IMR-90 (cell line): ENCODE measurements at regions not wholly inside any gene's neighbourhood (a gene's known extent, or its start where the extent isn't known, plus 50 kb on each side); places are given as distances from the start of the nearest gene placed in this dataset.

Experiments used
- ATAC-seq: fragments of 200-7000 bp; cut with Tn5 transposase; 2 replicates; pipeline ENCODE4 v1.9.1; 2020; ENCODE audit warnings: low read depth, mild to moderate bottlenecking, moderate library complexity
- BruUV-seq: library from RNA; stranded (reverse); fragments of 400-500 nt; replicated peaks from 2 replicates; lab custom pipeline; 2021; lab: Mats Ljungman, UMichigan
- CTCF ChIA-PET: fragments of 300-600 bp; formaldehyde crosslinking; extraction: SDS; loops from one replicate; lab custom pipeline; 2021; ENCODE audit warnings: antibody characterized with exemption; lab: Yijun Ruan, JAX
- POLR2A ChIA-PET: fragments of 300-600 bp; sonication (Branson Sonifier 250); formaldehyde crosslinking; loops from one replicate; lab custom pipeline; 2022; ENCODE audit warnings: antibody characterized with exemption; ENCODE audit not compliant: unreplicated experiment; lab: Charles Lee
- DNase-seq: peaks from one replicate; pipeline ENCODE4 v3.0.0; 2013
- H2AFZ ChIP-seq: replicated peaks from 2 replicates; pipeline ENCODE3; 2013; ENCODE audit warnings: low read length, mild to moderate bottlenecking; ENCODE audit not compliant: poor library complexity
- H2AK5ac ChIP-seq: 2 replicates; pipeline ENCODE4 v1.6.1; 2013; ENCODE audit warnings: low read depth, low read length, inconsistent platforms
- H2AK9ac ChIP-seq: replicated peaks from 2 replicates; pipeline ENCODE3; 2013; ENCODE audit warnings: mild to moderate bottlenecking, low read depth, low read length, moderate library complexity; ENCODE audit not compliant: poor library complexity
- H2BK120ac ChIP-seq: 2 replicates; pipeline ENCODE4 v1.6.1; 2013; ENCODE audit warnings: low read depth, low read length, inconsistent platforms
- H2BK15ac ChIP-seq: 3 replicates; pipeline ENCODE4 v1.6.1; 2013; ENCODE audit warnings: low read depth, low read length, inconsistent platforms
- H2BK20ac ChIP-seq: 2 replicates; pipeline ENCODE4 v1.6.1; 2013; ENCODE audit warnings: low read depth, mild to moderate bottlenecking, inconsistent platforms, low read length, moderate library complexity
- H2BK5ac ChIP-seq: 2 replicates; pipeline ENCODE4 v1.6.1; 2013; ENCODE audit warnings: mild to moderate bottlenecking, low read depth, low read length, inconsistent platforms; ENCODE audit not compliant: poor library complexity, severe bottlenecking
- H3K14ac ChIP-seq: replicated peaks from 2 replicates; pipeline ENCODE4 v1.6.1; 2013; ENCODE audit warnings: low read depth, low read length, inconsistent platforms
- H3K18ac ChIP-seq: 2 replicates; pipeline ENCODE4 v1.6.1; 2013; ENCODE audit warnings: low read depth, low read length, control low read depth
- H3K23ac ChIP-seq: 2 replicates; pipeline ENCODE4 v1.6.1; 2013; ENCODE audit warnings: low read depth, low read length, inconsistent platforms
- H3K27ac ChIP-seq: 2 replicates; pipeline ENCODE4 v1.5.1; 2013; ENCODE audit warnings: mild to moderate bottlenecking, control low read depth, low read length; ENCODE audit not compliant: insufficient read depth
- H3K27me3 ChIP-seq: 2 replicates; pipeline ENCODE4 v1.6.1; 2013; ENCODE audit warnings: low read length; ENCODE audit not compliant: control insufficient read depth, insufficient read depth
- H3K36me3 ChIP-seq: 2 replicates; pipeline ENCODE4 v1.6.1; 2013; ENCODE audit warnings: low read length, mixed read lengths; ENCODE audit not compliant: control insufficient read depth, insufficient read depth
- H3K4ac ChIP-seq: 2 replicates; pipeline ENCODE4 v1.6.1; 2013; ENCODE audit warnings: low read depth, low read length, inconsistent platforms
- H3K4me1 ChIP-seq: 2 replicates; pipeline ENCODE4 v1.6.1; 2013; ENCODE audit warnings: low read length, mixed read lengths; ENCODE audit not compliant: control insufficient read depth, insufficient read depth
- H3K4me2 ChIP-seq: 2 replicates; pipeline ENCODE4 v1.6.1; 2013; ENCODE audit warnings: low read depth, mild to moderate bottlenecking, control low read depth, low read length, moderate library complexity
- H3K4me3 ChIP-seq: 2 replicates; pipeline ENCODE4 v1.5.1; 2013; ENCODE audit warnings: low read depth, mild to moderate bottlenecking, control low read depth, low read length, moderate library complexity; ENCODE audit not compliant: insufficient read depth
- H3K56ac ChIP-seq: 2 replicates; pipeline ENCODE4 v1.6.1; 2013; ENCODE audit warnings: low read length, inconsistent platforms; ENCODE audit not compliant: insufficient read depth; ENCODE audit errors: extremely low read depth
- H3K79me1 ChIP-seq, 2 experiments: 2 replicates each; pipeline ENCODE4 v1.6.1; 2013; ENCODE audit warnings: low read length in 2 of 2, inconsistent platforms in 1 of 2, low read depth in 1 of 2
- H3K9ac ChIP-seq: 2 replicates; pipeline ENCODE4 v1.6.1; 2013; ENCODE audit warnings: low read depth, low read length, control low read depth
- H3K9me1 ChIP-seq: 2 replicates; pipeline ENCODE4 v1.6.1; 2013; ENCODE audit warnings: low read length, inconsistent platforms; ENCODE audit not compliant: insufficient read depth
- H3K9me3 ChIP-seq: 2 replicates; pipeline ENCODE4 v1.6.1; 2013; ENCODE audit warnings: low read length; ENCODE audit not compliant: control insufficient read depth, insufficient read depth
- H4K20me1 ChIP-seq: 2 replicates; pipeline ENCODE4 v1.6.1; 2013; ENCODE audit warnings: low read length, inconsistent platforms; ENCODE audit not compliant: insufficient read depth
- H4K5ac ChIP-seq: 2 replicates; pipeline ENCODE4 v1.6.1; 2013; ENCODE audit warnings: mild to moderate bottlenecking, low read depth, low read length, control low read depth
- H4K8ac ChIP-seq, 2 experiments: 2 replicates each; pipeline ENCODE4 v1.6.1; 2013; ENCODE audit warnings: low read depth in 2 of 2, low read length in 2 of 2, control low read depth in 1 of 2, inconsistent platforms in 1 of 2
- H4K91ac ChIP-seq: 2 replicates; pipeline ENCODE4 v1.6.1; 2013; ENCODE audit warnings: low read depth, low read length, inconsistent platforms; ENCODE audit not compliant: insufficient read depth
- BHLHE40 ChIP-seq: fragments of 150-350 bp; IDR thresholded peaks from 2 replicates; pipeline ENCODE4 v1.6.1; 2016; ENCODE audit warnings: mild to moderate bottlenecking, low read depth, low read length
- CEBPB ChIP-seq: IDR thresholded peaks from 2 replicates; pipeline ENCODE4 v1.6.1; 2012; ENCODE audit warnings: low read depth, low read length, improper control_type of control experiment
- CHD1 ChIP-seq: IDR thresholded peaks from 2 replicates; pipeline ENCODE4 v1.6.1; 2012; ENCODE audit warnings: low read depth, low read length, improper control_type of control experiment
- CTCF ChIP-seq: conservative IDR thresholded peaks from 2 replicates; pipeline ENCODE4 v1.5.1; 2012; ENCODE audit warnings: mild to moderate bottlenecking, low read depth, low read length, improper control_type of control experiment
- ELK1 ChIP-seq: fragments of 150-350 bp; IDR thresholded peaks from 2 replicates; pipeline ENCODE4 v1.6.1; 2016; ENCODE audit warnings: low read depth, mild to moderate bottlenecking, low read length, moderate library complexity, borderline replicate concordance
- FOS ChIP-seq: fragments of 150-350 bp; IDR thresholded peaks from 2 replicates; pipeline ENCODE4 v1.6.1; 2016; ENCODE audit warnings: low read depth, low read length
- MAFK ChIP-seq: IDR thresholded peaks from 2 replicates; pipeline ENCODE4 v1.6.1; 2012; ENCODE audit warnings: low read depth, low read length, improper control_type of control experiment
- MAZ ChIP-seq: IDR thresholded peaks from 2 replicates; pipeline ENCODE4 v1.6.1; 2012; ENCODE audit warnings: low read depth, mild to moderate bottlenecking, low read length, improper control_type of control experiment, moderate library complexity, borderline replicate concordance
- MXI1 ChIP-seq: IDR thresholded peaks from 2 replicates; pipeline ENCODE4 v1.6.1; 2012; ENCODE audit warnings: low read depth, mild to moderate bottlenecking, low read length, moderate library complexity, borderline replicate concordance
- NFE2L2 ChIP-seq: fragments of 150-350 bp; IDR thresholded peaks from 2 replicates; pipeline ENCODE4 v1.6.1; 2016; ENCODE audit warnings: low read depth, mild to moderate bottlenecking, low read length
- RAD21 ChIP-seq: IDR thresholded peaks from 2 replicates; pipeline ENCODE4 v1.6.1; 2012; ENCODE audit warnings: low read length, improper control_type of control experiment
- RCOR1 ChIP-seq: IDR thresholded peaks from 2 replicates; pipeline ENCODE4 v1.6.1; 2012; ENCODE audit warnings: mild to moderate bottlenecking, low read length, improper control_type of control experiment; ENCODE audit not compliant: insufficient replicate concordance
- RFX5 ChIP-seq: IDR thresholded peaks from 2 replicates; pipeline ENCODE4 v1.8.0; 2012; ENCODE audit warnings: low read depth, mild to moderate bottlenecking, low read length, moderate library complexity
- SMC3 ChIP-seq: fragments of 150-350 bp; IDR thresholded peaks from 2 replicates; pipeline ENCODE4 v1.6.1; 2016; ENCODE audit warnings: low read depth, mild to moderate bottlenecking, antibody characterized with exemption, low read length, moderate library complexity
- USF2 ChIP-seq: fragments of 150-350 bp; IDR thresholded peaks from 2 replicates; pipeline ENCODE4 v1.6.1; 2017; ENCODE audit warnings: mild to moderate bottlenecking, antibody characterized with exemption, low read length, low read depth
- WGBS, 2 experiments: methylation state at CpG; one replicate each; pipeline versions ENCODE4 v1.1.5 to v1.1.7; 2013; ENCODE audit warnings: missing lambda C conversion rate in 2 of 2; ENCODE audit not compliant: insufficient read length in 1 of 2; ENCODE audit errors: extremely low coverage in 2 of 2; 5-methylcytosine and 5-hydroxymethylcytosine counted together
- dilution Hi-C: fragments of 300-500 bp; cut with HindIII; formaldehyde crosslinking; loops from one replicate; pipeline ENCODE4 v1.14.3; 2018; ENCODE audit warnings: low sequenced_read_pairs; ENCODE audit not compliant: unreplicated experiment
- in situ Hi-C: fragments of 300-500 bp; cut with MboI; formaldehyde crosslinking; loops from 3 replicates; pipeline ENCODE4 v1.14.3; 2019; ENCODE audit warnings: low sequenced_read_pairs, inconsistent platforms, mixed read lengths
- intact Hi-C: fragments of 100-400 bp; cut with micrococcal nuclease; formaldehyde crosslinking; loops from 2 replicates; pipeline ENCODE4 v1.10.0; 2022

GRCh38 chr4:135605076-135605475 is 1403.5 kb upstream of the PABPC4L start:
- no peaks in the 10 kb centered on the region for H3K9me1 ChIP-seq
- H3K27me3 ChIP-seq, result no peaks in the 10 kb centered on the region
- H3K56ac ChIP-seq, result no peak overlapping the region
- no peak overlapping the region for H3K27ac ChIP-seq
- no peak overlapping the region for H2AK9ac ChIP-seq
- no peak overlapping the region for H3K4me2 ChIP-seq
- WGBS, 2 experiments, result no CpG with 5 or more reads among the region's 1 CpG
- no TSS peak for BruUV-seq
- H2BK5ac ChIP-seq, result no peak overlapping the region
- DNase-seq (no peak), ATAC-seq (no peak)
- POLR2A ChIA-PET, result no interaction called here
- H3K79me1 ChIP-seq, result no peaks in the 10 kb centered on the region
- H3K18ac ChIP-seq, result no peak overlapping the region
- CTCF ChIA-PET, result no interaction called here
- no peak overlapping the region for H2BK20ac ChIP-seq
- in situ Hi-C loops (no loop called here), intact Hi-C loops (no loop called here), dilution Hi-C loops (no loop called here)
- H3K14ac ChIP-seq, result no peak overlapping the region
- no peak overlapping the region for H2BK120ac ChIP-seq
- no peak overlapping the region for H4K5ac ChIP-seq
- no peak overlapping the region for H2BK15ac ChIP-seq
- no peak overlapping the region for H4K91ac ChIP-seq
- H4K20me1 ChIP-seq, result no peaks in the 10 kb centered on the region
- no peaks in the 10 kb centered on the region for H3K9me3 ChIP-seq
- no peak overlapping the region for H3K9ac ChIP-seq
- H2AFZ ChIP-seq, result no peak overlapping the region
- no peak for TF ChIP-seq RAD21
- TF ChIP-seq NFE2L2, result no peak
- TF ChIP-seq RCOR1, result no peak
- TF ChIP-seq CTCF, result no peak
- TF ChIP-seq FOS, result no peak
- TF ChIP-seq USF2, result no peak
- TF ChIP-seq RFX5, result no peak
- TF ChIP-seq MAFK, result no peak
- TF ChIP-seq CEBPB, result no peak
- TF ChIP-seq ELK1, result no peak
- no peak for TF ChIP-seq BHLHE40
- TF ChIP-seq MAZ, result no peak
- no peak for TF ChIP-seq SMC3
- TF ChIP-seq MXI1, result no peak
- TF ChIP-seq CHD1, result no peak
- no peaks in the 10 kb centered on the region for H3K36me3 ChIP-seq
- H3K23ac ChIP-seq, result no peak overlapping the region
- H3K4ac ChIP-seq, result no peak overlapping the region
- no peak overlapping the region for H4K8ac ChIP-seq
- no peak overlapping the region for H2AK5ac ChIP-seq
- no peaks in the 10 kb centered on the region for H3K4me1 ChIP-seq
- no peak overlapping the region for H3K4me3 ChIP-seq
